ENCODE measurements at regions not wholly inside any gene's neighbourhood (a gene's known extent, or its start where the extent isn't known, plus 50 kb on each side); places are given as distances from the start of the nearest gene placed in this dataset.

DNA sequence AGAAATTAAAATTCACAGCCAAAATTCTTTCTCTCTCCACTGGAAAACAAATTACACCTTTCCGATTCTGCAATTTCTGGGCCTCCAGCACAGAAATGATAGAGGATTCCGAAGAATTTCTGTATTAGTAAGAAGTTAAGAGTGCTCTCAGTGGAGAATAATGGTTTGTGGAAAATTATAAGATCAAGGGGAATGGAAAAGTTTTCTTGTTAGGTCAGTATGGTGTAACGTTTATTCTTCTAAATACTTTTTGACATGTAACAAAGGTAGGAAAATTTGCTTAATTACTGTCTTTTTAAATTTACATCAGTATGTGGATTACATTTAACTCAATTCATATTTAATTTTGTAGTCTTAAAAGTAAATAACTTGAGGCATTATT, 288.3 kb upstream of the NFE2L3 start:
- no peaks in the 10 kb centered on the region; the same call in 1 of the 2 replicates for H3K27me3 Mint-ChIP-seq (ENCODE audit: insufficient read depth)
- no peaks in the 10 kb centered on the region for H3K36me3 Mint-ChIP-seq (ENCODE audit: low read depth)
- no peak overlapping the region for H3K27ac Mint-ChIP-seq
- H3K4me1 Mint-ChIP-seq (ENCODE audit: low read depth): peaks cover 18% of the 10 kb centered on the region
- H3K4me3 Mint-ChIP-seq: no peak overlapping the region
- DNase-seq: no peak
- no peaks in the 10 kb centered on the region for H3K9me3 Mint-ChIP-seq
- no peak for TF ChIP-seq CTCF (IDR thresholded peaks at IDR 0.05)

- H3K36me3 Mint-ChIP-seq (ENCODE audit: low read depth): no peaks in the 10 kb centered on the region
Measured at GRCh38 chr7:25864511-25864910, 287.5 kb upstream of the NFE2L3 start.

DNA sequence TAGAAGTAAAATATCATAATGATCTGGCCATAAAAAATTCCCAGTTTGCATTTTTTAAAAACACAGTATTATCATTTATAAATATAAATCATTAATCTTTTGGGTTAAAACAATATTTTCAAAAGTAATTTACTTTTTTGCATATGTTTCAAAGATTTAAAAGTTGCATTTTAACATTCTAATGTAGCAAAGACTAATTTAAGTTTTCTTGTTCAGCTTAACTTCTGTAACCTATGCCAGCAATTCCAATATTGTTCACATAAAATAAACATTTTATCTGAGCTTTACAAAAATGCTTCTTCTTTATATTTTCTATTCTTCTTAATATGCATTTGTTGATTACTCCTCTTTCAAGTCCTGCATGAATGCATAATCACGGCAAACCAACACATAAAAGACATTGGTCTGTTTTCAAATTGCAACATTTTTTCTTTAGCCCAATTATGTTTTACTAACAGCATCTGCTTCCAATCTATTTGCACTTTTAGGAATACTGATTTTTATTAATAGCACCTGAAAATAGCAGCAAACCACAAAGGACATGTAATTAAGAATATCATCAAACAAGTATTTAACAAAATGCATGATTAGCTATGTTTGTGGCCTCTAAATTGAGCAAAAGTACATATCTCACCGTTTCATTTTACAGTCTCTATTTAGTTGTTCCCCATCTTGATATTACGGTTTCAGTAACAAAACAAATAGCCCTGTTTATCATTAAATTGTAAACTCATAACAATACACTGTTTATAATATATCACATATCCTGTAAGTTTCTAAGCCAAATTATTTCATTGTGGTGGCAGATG, 286.9 kb upstream of the NFE2L3 start:
- Mint-ChIP-seq H3K4me3 (no peak overlapping the region), H3K36me3 (ENCODE audit: low read depth) (no peaks in the 10 kb centered on the region), H3K9me3 (no peaks in the 10 kb centered on the region), H3K27me3 (ENCODE audit: insufficient read depth) (no peaks in the 10 kb centered on the region; the same call in 1 of the 2 replicates), H3K27ac (no peak overlapping the region), H3K4me1 (ENCODE audit: low read depth) (peaks cover 18% of the 10 kb centered on the region)
- no peak for TF ChIP-seq CTCF (IDR thresholded peaks at IDR 0.05)
- no peak for DNase-seq

More at GRCh38 chr7:25864511-25864910, 287.5 kb upstream of the NFE2L3 start:
- Mint-ChIP-seq H3K27ac (no peak overlapping the region), H3K4me3 (no peak overlapping the region), H3K27me3 (ENCODE audit: insufficient read depth) (no peaks in the 10 kb centered on the region; the same call in 1 of the 2 replicates), H3K4me1 (ENCODE audit: low read depth) (peaks cover 18% of the 10 kb centered on the region), H3K9me3 (no peaks in the 10 kb centered on the region)
- no peak for TF ChIP-seq CTCF (IDR thresholded peaks at IDR 0.05)
- no peak for DNase-seq

GRCh38 chr7:25868509-25868908, 283.5 kb upstream of the NFE2L3 start:
- H3K4me3 Mint-ChIP-seq: no peak overlapping the region
- H3K27me3 Mint-ChIP-seq (ENCODE audit: insufficient read depth): no peaks in the 10 kb centered on the region; the same call in 1 of the 2 replicates

DNA sequence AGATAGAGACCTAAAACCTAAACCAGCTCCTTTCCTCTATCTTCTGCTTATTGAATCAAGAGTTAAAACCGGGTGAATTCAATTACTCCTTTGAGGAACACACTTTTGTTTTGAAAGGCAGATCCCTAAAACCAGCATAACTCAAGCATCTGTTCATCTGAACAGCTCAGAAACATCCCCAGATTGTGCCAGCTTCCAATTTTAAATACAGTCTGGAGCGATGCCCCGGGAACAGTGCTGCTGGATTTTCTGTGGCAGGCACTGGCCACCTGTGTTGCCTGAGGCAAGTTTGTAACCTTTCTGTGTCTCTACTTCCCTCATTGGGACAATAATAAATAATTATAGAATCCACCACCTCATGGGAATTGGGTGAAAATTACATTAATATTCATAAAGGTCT, 281.4 kb upstream of the NFE2L3 start:
- no peak overlapping the region for H3K4me3 Mint-ChIP-seq
- DNase-seq: no peak
- TF ChIP-seq CTCF (IDR thresholded peaks at IDR 0.05): no peak
- no peaks in the 10 kb centered on the region for H3K36me3 Mint-ChIP-seq (ENCODE audit: low read depth)
- H3K27me3 Mint-ChIP-seq (ENCODE audit: insufficient read depth): no peaks in the 10 kb centered on the region; the same call in 1 of the 2 replicates
- no peaks in the 10 kb centered on the region for H3K9me3 Mint-ChIP-seq
- H3K4me1 Mint-ChIP-seq (ENCODE audit: low read depth): no peaks in the 10 kb centered on the region
- H3K27ac Mint-ChIP-seq: no peak overlapping the region

More at GRCh38 chr7:25868509-25868908, 283.5 kb upstream of the NFE2L3 start:
- Mint-ChIP-seq H3K36me3 (ENCODE audit: low read depth) (no peaks in the 10 kb centered on the region), H3K27ac (no peak overlapping the region), H3K4me1 (ENCODE audit: low read depth) (no peaks in the 10 kb centered on the region), H3K9me3 (no peaks in the 10 kb centered on the region)
- no peak for DNase-seq
- TF ChIP-seq CTCF (IDR thresholded peaks at IDR 0.05): no peak

All from HFFc6 (cell line).